Activated naive CD8-positive, alpha-beta T cell treated with anti-CD3 and anti-CD28 coated beads for 36 hours (primary cell): ENCODE measurements at regions not wholly inside any gene's neighbourhood (a gene's known extent, or its start where the extent isn't known, plus 50 kb on each side); places are given as distances from the start of the nearest gene placed in this dataset.

ENCODE experiments used
- DNase-seq: peaks from one replicate; pipeline ENCODE4 v3.0.0; 2021
- H3K27ac Mint-ChIP-seq: one replicate; pipeline ENCODE4 v1.8.0; 2022; ENCODE audit warnings: mild to moderate bottlenecking, moderate library complexity, mixed read lengths
- H3K27me3 Mint-ChIP-seq: one replicate; pipeline ENCODE4 v1.8.0; 2022; ENCODE audit warnings: mild to moderate bottlenecking, mixed read lengths
- H3K36me3 Mint-ChIP-seq: one replicate; pipeline ENCODE4 v1.8.0; 2021; ENCODE audit warnings: mild to moderate bottlenecking, mixed read lengths
- H3K4me1 Mint-ChIP-seq: one replicate; pipeline ENCODE4 v1.8.0; 2021; ENCODE audit warnings: mixed read lengths
- H3K4me3 Mint-ChIP-seq: one replicate; pipeline ENCODE4 v1.8.0; 2022; ENCODE audit warnings: mild to moderate bottlenecking, moderate library complexity, mixed read lengths
- H3K9me3 Mint-ChIP-seq: one replicate; pipeline ENCODE4 v1.8.0; 2022; ENCODE audit warnings: mixed read lengths

DNA sequence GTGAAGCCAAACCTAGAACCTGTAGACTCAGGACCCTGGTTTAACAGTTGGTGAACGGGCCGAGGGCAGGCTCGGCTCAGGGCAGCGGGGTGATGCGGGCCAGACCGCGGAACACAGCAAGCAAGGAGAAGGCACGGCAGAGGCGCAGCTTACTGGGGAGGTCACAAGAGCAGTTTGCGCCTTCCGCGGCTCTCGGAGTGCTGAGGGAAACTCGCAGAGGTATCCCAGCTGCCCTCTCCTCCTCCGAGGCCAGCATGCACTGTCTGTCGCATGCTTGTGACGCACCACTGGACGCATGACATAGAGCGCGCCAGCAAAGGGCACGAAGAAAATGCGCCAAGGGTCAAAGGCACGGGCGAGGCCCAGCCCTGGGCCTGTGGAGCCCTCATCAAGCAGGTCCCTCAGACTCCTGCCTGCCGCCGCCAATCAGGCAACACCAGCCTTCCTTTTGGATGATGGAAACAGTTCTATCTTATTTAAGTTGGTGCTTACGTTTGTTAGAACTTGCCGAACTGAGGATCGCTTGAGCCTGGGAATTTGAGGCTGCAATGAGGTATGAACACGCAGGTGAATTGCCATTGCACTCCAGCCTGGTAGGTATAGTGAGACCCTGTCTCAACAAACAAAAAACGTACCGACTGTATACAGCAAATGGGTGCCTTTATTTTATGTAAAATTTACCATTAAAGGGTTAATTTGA lies 574.3 kb upstream of the GHITM start:
- Mint-ChIP-seq H3K4me1 (no peaks in the 10 kb centered on the region), H3K4me3 (no peak overlapping the region), H3K9me3 (no peaks in the 10 kb centered on the region), H3K27me3 (no peaks in the 10 kb centered on the region), H3K36me3 (no peaks in the 10 kb centered on the region), H3K27ac (no peak overlapping the region)
- DNase-seq = no peak

DNA sequence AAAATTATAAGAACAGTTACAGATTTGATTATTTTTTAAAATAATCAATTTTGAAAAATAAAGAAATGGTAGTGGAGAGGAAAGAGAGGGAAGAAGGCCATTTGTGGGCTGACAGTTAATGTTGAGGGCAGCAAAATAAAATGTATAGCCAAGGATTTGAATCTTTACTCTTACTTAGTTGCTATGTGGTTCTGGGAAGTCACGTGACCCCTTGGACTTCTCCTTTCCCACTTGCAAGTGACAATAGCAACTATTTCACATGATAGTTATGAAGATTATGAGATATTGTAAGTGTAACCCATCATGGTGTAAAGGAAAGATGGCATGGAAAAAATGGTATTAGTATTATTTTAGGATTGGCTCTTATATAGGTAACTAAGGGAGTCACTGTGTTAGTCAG lies 567.3 kb upstream of the GHITM start:
- H3K27ac Mint-ChIP-seq = no peak overlapping the region

DNA sequence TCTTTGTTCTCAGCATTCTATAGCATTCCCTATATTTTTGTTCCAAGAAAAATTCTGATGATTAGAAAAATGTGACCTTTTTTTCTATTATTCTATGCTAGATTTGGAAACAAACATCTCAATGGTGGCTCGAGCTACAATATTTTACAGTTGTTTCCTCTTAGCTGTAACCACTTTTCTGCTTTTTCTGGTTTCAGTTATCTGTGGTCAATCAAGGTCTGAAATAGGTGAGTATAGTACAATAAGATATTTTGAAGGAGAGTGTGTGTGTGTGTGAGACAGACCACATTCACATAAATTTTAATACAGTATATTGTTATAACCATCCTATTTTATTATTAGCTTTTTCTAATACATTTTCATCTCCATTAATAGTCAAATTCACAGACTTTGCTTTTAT lies 564.5 kb upstream of the GHITM start:
- H3K4me1 Mint-ChIP-seq = no peaks in the 10 kb centered on the region
- H3K9me3 Mint-ChIP-seq = peaks cover 13% of the 10 kb centered on the region
- DNase-seq = no peak
- no peaks in the 10 kb centered on the region for H3K27me3 Mint-ChIP-seq
- H3K36me3 Mint-ChIP-seq = no peaks in the 10 kb centered on the region
- H3K4me3 Mint-ChIP-seq = no peak overlapping the region
- no peak overlapping the region for H3K27ac Mint-ChIP-seq

More for the DNA sequence above, 567.3 kb upstream of the GHITM start:
- no peak for DNase-seq
- no peaks in the 10 kb centered on the region for H3K36me3 Mint-ChIP-seq
- H3K9me3 Mint-ChIP-seq = peaks cover 7% of the 10 kb centered on the region
- no peaks in the 10 kb centered on the region for H3K27me3 Mint-ChIP-seq
- H3K4me1 Mint-ChIP-seq = no peaks in the 10 kb centered on the region
- no peak overlapping the region for H3K4me3 Mint-ChIP-seq

DNA sequence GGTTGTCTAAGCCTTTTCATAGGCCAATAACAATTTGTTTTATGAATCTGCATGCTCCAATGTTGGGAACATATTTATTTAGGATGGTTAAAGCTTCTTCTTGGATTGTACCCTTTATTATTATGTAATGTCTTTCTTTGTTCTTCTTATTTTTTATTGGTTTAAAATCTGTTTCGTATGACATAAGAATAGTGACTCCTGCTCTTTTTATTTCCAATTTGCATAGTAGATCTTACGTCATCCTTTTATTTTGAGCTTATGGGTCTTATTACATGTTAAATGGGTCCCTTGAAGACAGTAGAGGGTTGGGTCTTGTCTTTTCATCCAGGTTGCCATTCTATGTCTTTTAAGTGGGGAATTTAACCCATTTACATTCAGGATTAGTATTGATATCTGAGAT lies 561.9 kb upstream of the GHITM start:
- peaks cover 9% of the 10 kb centered on the region for H3K9me3 Mint-ChIP-seq
- DNase-seq = no peak
- no peak overlapping the region for H3K4me3 Mint-ChIP-seq
- no peaks in the 10 kb centered on the region for H3K36me3 Mint-ChIP-seq
- no peak overlapping the region for H3K27ac Mint-ChIP-seq
- no peaks in the 10 kb centered on the region for H3K27me3 Mint-ChIP-seq
- no peaks in the 10 kb centered on the region for H3K4me1 Mint-ChIP-seq

DNA sequence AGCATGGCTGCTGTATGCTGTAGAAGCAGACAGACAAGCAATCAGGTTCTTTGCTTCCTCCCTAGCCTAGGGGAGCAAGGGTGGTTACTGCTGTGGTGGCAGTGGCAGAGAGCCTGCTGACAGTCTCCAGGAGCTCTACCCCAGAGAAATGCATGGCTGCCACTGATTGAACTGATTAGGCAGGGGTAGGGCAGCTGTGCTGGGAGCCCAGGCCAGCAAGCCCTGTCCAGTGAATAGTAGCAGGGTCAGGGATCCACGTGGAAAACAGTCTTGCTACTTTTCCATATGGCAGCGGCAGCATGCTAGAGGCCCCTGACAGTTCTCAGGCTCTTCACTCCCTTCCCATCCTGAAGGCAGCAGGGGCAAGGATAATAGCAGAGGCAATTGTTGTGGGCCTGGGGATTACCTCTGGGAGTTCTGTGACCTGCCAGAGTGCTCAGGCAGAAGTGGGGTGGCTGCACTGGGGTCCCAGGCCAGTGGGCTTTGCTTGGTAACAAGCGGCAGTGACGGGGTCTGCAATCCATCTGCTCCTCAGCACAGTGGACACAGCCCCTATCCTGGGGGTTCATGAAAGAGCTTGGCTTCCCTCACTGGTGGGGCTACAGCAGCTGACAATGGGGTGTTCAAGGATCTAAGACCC lies 558.8 kb upstream of the GHITM start:
- DNase-seq = no peak
- no peaks in the 10 kb centered on the region for H3K4me1 Mint-ChIP-seq
- H3K9me3 Mint-ChIP-seq = peaks cover 8% of the 10 kb centered on the region
- no peaks in the 10 kb centered on the region for H3K36me3 Mint-ChIP-seq
- no peak overlapping the region for H3K4me3 Mint-ChIP-seq
- H3K27ac Mint-ChIP-seq = no peak overlapping the region
- H3K27me3 Mint-ChIP-seq = no peaks in the 10 kb centered on the region

DNA sequence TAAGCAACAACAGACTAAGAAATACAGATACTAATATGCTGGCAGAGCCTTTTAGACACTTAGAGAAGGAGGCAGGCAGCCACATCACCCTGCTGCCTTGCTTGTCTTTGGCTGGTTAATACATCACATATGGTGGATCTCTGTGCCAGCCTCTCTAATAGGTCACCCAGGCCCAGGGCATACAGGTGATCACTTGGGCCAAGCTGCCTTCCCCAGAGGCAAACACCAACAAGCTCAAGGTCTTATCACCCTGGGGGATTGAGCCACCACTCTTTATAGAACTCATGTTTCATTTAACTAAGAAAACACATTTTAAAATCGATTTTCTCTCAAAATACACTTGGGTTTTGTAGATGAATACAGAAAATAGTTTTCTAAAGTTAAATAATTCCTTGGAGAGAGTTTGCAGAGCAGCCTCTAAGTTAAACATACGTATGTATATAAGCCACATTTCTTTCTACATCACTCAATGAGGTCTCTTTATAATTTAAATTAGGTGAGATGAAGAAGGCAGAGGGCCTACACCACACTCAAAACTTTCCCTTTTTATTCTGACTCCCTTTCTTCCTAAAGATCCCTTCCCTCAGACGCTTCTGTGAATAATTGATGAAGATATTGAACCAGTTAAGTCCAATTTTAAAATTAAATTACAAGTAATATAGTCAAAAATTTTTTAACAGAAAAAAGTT lies 556.8 kb upstream of the GHITM start:
- Mint-ChIP-seq H3K27me3 (no peaks in the 10 kb centered on the region), H3K36me3 (no peaks in the 10 kb centered on the region), H3K27ac (no peak overlapping the region), H3K4me1 (no peaks in the 10 kb centered on the region), H3K9me3 (peaks cover 5% of the 10 kb centered on the region), H3K4me3 (no peak overlapping the region)
- DNase-seq = no peak

DNA sequence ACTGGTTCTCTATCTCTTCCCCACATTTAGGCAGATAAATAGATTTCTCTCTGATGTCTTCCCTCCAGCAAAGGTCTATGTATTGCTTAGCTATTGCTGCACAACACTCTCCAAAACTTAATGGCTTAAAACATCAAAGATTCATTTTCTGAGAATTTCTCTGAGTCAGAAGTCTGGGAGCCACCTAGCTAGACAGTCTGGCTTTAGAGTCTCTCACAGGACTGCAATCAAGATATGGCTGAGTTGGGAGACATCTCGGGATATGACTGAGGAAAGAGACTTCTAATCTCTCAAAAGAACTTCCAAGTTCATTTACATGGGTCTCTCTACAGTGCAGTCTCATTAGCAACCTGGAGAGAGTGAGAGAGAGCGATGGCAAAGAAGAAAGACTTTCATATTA lies 553.6 kb upstream of the GHITM start:
- no peaks in the 10 kb centered on the region for H3K4me1 Mint-ChIP-seq
- no peak overlapping the region for H3K27ac Mint-ChIP-seq
- peaks cover 3% of the 10 kb centered on the region for H3K9me3 Mint-ChIP-seq
- H3K36me3 Mint-ChIP-seq = no peaks in the 10 kb centered on the region
- H3K27me3 Mint-ChIP-seq = no peaks in the 10 kb centered on the region
- no peak for DNase-seq
- no peak overlapping the region for H3K4me3 Mint-ChIP-seq

DNA sequence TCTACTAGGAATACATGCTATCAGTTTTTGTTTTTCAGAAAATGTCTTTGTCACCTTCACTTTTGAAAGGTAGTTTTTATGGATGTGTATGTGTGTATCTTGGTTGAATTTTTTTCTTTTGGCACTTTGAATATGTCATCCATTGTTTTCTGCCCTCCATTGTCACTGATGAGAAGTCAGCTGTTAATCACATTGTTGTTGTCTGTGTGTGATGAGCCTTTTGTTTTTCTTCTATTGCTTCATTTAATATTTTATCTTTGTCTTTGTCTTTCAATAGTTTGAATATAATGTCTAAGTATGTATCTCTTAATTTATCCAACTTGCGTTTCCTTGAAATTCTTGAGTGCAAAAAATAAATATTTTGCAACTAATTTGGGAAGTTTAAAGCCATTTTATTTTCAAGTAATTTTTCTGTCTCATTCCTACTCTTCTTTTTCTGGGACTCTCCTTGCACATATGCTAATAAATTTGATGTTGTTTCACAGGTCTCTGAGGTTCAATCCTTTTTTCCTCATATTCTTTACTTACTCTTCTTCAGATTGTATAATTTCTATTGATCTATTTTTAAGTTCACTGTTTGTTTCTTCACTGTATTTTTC lies 546.9 kb upstream of the GHITM start:
- Mint-ChIP-seq H3K27me3 (no peaks in the 10 kb centered on the region), H3K36me3 (no peaks in the 10 kb centered on the region), H3K9me3 (peaks cover 19% of the 10 kb centered on the region), H3K4me3 (no peak overlapping the region), H3K4me1 (no peaks in the 10 kb centered on the region), H3K27ac (no peak overlapping the region)
- DNase-seq = no peak

DNA sequence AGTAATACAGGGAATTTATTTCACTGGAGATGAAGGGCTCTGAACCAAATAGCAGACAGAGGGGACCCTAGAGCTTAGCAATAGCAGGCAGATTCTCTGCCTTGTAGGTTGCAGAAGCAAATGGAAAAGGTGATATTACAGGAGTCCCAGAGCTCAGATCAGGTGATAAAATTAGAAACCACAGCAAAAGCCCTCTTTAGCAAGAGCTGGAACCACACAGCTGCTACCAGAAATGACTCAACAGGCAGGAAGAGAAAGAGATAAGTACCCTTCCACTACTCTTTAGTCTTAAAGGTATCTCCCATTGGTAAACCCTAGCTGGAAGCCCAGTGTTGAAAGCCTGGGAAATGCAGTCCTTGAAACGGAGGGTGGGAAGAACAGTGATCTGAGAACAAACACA lies 535.6 kb upstream of the GHITM start:
- H3K4me1 Mint-ChIP-seq = no peaks in the 10 kb centered on the region
- H3K36me3 Mint-ChIP-seq = no peaks in the 10 kb centered on the region
- no peak overlapping the region for H3K4me3 Mint-ChIP-seq
- no peak overlapping the region for H3K27ac Mint-ChIP-seq
- no peaks in the 10 kb centered on the region for H3K27me3 Mint-ChIP-seq
- H3K9me3 Mint-ChIP-seq = peaks cover 3% of the 10 kb centered on the region
- DNase-seq = no peak

DNA sequence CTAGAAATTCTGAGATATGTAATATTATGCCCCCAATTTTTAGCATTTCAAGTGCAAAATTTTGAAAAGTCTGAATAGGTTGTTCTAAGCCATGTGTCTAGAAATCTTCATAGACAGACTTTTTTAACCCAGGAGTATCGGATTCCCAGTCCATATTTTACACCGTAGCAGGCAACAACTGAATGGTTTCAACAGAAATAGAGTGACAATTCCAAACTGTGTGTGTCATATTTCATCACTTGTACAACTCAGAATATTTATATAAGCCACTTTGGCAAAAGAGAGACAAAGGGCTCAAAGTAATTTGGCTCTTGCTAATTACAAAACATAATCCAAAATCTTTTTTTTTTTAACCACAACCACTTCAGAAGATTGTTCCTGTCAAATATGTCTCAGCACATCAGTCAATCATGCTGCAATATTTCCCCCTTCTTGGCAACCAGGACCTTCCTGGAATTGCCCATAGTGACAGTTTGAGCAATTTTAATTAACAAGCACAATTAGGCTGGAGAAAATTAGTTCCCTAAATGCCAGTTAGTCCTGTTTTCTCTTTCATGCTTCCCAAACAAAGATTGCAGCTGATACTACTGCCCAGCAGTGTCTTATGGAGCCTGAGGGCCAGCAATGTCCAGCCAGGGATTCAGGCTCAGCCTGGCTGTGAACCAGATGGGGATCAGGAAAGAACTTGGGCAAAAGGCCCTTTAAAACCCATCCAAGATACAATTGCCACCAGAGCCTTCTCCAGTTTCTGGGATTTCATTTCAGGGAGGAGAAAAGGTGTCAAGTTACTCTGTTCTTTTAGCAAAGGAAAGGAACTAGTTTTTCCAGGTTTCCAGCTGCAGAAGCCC lies 533.3 kb upstream of the GHITM start:
- Mint-ChIP-seq H3K4me3 (no peak overlapping the region), H3K27me3 (no peaks in the 10 kb centered on the region), H3K9me3 (peaks cover 2% of the 10 kb centered on the region), H3K27ac (no peak overlapping the region), H3K36me3 (no peaks in the 10 kb centered on the region), H3K4me1 (no peaks in the 10 kb centered on the region)
- no peak for DNase-seq

DNA sequence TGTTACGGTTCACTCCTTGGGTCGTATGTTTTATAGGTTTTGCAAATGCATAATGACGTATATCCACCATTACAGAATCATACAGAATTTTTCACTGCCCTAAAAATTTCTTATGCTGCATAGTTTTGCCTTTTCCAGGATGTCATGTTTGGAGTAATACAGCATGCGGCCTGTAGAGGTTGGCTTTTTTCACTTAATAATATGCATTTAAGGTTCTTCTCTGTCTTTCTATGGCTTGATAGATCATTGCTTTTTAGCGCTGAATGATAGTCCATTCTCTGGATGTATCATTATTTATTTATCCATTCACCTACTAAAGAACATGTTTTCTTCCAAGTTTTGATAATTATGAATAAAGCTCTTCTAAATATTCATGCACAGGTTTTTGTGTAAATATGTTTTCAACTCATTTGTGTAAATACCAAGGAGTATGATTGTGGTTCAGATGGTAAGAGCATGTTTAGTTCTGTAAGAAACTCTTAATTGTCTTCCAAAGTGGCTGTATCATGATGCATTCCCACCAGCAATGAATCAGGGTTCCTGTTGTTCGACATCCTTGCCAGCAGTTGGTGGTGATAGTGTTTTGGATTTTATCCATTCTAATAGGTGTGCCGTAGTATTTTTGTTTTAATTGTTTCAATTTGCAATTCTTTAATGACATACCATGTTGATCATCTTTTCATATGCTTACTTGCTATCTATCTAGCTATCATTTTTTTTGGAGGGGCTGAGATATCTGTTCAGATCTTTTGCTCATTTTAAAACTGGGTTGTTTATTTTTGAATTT lies 531.2 kb upstream of the GHITM start:
- no peak overlapping the region for H3K27ac Mint-ChIP-seq
- no peak overlapping the region for H3K4me3 Mint-ChIP-seq
- no peaks in the 10 kb centered on the region for H3K27me3 Mint-ChIP-seq
- H3K9me3 Mint-ChIP-seq = peaks cover 2% of the 10 kb centered on the region
- DNase-seq = no peak
- H3K36me3 Mint-ChIP-seq = no peaks in the 10 kb centered on the region
- H3K4me1 Mint-ChIP-seq = no peaks in the 10 kb centered on the region

DNA sequence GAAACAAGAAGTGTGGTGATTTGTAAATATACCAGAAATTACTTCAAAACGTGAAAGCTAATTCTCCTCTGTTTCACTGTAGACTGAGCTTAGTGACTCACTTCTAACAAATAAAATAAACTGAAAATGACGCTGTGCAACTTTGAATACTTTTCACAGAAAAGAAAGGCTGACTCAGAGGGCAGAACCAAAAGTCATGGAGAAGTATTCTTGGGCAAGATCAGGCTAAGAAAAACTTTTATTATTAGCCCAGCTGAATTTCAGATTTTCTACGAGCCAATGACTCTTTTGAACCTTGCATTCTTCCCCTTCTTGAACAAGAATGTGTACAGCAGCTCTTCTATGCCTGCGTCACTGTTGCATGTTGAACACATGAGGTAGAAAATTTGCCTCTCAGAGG lies 527.3 kb upstream of the GHITM start:
- no peak for DNase-seq
- H3K27me3 Mint-ChIP-seq = no peaks in the 10 kb centered on the region
- no peaks in the 10 kb centered on the region for H3K4me1 Mint-ChIP-seq
- H3K4me3 Mint-ChIP-seq = no peak overlapping the region
- H3K27ac Mint-ChIP-seq = no peak overlapping the region
- H3K36me3 Mint-ChIP-seq = no peaks in the 10 kb centered on the region
- H3K9me3 Mint-ChIP-seq = peaks cover 1% of the 10 kb centered on the region

DNA sequence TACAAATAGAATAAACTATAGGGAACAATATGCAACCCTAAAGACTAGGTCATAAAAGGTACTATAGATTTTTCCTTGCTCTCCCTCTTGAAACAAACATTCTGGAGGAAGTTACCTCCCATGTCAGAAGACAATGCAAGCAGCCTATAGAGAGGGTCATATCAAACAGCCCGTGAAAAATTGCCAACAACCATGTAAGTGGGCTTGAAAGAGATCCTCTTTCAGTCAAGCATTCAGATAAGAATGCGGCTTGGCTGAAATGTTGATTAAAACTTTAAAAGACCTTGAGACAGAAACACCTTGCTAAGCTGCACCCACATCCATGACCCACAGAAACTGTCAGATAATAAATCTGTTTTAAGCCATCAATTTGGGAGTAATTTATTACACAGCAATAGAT lies 526.6 kb upstream of the GHITM start:
- H3K9me3 Mint-ChIP-seq = peaks cover 1% of the 10 kb centered on the region
- no peak overlapping the region for H3K27ac Mint-ChIP-seq
- no peak for DNase-seq
- no peaks in the 10 kb centered on the region for H3K4me1 Mint-ChIP-seq
- no peaks in the 10 kb centered on the region for H3K36me3 Mint-ChIP-seq
- no peaks in the 10 kb centered on the region for H3K27me3 Mint-ChIP-seq
- H3K4me3 Mint-ChIP-seq = no peak overlapping the region

DNA sequence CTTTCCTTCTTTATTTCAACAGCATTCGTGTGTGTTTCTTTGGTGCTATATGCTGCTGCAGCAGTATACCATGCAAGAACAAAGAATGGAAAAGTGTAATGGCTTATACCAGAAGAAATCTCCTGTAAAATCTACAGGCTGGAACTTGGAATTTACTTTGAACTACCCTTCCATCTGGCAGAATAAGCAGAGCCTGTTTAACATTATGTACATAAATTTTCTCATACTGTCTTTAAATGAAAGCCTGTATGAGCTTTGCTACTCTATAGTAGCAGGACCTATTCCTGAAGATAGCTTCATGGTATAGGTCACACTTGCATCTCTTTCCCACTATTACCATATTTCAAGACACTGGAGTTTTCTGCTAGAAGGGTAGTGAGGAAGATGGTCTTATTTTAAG lies 522.1 kb upstream of the GHITM start:
- no peaks in the 10 kb centered on the region for H3K27me3 Mint-ChIP-seq

More for the DNA sequence above, 522.1 kb upstream of the GHITM start:
- H3K27ac Mint-ChIP-seq = no peak overlapping the region
- no peaks in the 10 kb centered on the region for H3K36me3 Mint-ChIP-seq
- no peak for DNase-seq
- peaks cover 1% of the 10 kb centered on the region for H3K9me3 Mint-ChIP-seq
- no peaks in the 10 kb centered on the region for H3K4me1 Mint-ChIP-seq
- no peak overlapping the region for H3K4me3 Mint-ChIP-seq
